GM19395 (cell line): ENCODE measurements at regions not wholly inside any gene's neighbourhood (a gene's known extent, or its start where the extent isn't known, plus 50 kb on each side); places are given as distances from the start of the nearest gene placed in this dataset.

Experiments
- ATAC-seq: cut with Tn5 transposase; IDR thresholded peaks from one replicate; pipeline ENCODE4 v1.9.1; 2021; ENCODE audit warnings: mild to moderate bottlenecking, moderate library complexity; ENCODE audit not compliant: unreplicated experiment

DNA sequence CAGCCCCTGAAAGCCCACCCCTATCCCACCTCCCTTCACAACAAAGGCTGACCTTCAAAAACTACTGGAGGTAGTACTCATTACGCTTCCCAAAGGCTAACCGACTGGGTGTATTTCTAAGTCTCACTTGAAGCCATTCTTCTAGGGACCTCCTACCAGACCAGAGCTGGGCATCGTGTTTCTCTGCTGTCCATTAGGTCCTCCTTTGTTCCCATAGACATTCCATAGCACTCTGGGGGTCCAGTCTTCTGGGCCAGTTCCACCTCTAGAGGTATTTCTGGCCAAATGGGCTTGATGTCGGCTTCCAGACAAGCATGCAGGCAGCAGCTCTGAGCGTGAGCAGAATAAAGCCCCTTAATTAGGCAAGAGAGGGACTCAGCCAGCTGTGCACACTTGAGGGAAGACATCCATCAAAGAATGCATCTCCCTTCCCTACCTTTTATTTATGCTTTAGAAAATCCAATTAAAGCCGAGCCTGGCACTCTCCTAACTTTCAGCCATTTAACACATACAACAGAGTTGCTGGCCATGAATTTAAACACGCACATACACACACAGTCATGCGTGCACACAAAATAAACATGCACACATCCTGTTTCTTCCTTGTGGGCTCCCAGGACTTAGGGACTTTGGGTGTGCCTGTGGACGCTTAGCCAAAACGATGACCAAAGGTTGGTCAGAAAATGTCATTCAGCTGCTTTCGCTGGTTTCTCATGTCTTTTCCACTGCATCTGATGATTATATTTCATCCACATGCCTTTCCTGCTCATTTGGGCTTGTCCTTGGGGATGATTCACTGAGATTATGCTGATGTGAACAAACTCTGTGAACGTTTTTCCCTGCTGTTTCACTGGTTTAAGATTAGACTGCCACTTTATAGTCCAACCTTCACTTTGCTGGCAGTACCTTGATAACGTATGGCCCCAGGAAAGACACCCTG is 362.0 kb upstream of the NFE2L3 start:
- ATAC-seq, result no peak

DNA sequence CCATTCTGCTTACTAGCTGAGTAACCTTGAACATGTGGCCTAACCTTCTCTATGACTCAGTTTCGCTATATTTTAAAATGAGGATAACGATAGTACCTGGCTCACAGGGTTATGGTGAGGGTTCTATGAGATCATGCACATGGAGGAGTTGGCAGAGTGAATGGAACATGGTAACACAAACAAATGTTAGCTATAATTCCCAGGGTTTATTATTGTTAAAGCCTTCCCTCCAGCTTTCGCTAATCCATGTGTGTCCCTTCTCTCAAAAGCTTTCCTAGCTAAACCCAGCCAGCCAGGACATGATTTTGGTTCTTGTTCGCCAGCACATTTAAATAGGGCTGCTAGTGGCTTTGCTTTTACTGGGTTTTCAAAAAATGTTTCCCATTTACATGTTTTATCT is 361.0 kb upstream of the NFE2L3 start:
- no peak for ATAC-seq

DNA sequence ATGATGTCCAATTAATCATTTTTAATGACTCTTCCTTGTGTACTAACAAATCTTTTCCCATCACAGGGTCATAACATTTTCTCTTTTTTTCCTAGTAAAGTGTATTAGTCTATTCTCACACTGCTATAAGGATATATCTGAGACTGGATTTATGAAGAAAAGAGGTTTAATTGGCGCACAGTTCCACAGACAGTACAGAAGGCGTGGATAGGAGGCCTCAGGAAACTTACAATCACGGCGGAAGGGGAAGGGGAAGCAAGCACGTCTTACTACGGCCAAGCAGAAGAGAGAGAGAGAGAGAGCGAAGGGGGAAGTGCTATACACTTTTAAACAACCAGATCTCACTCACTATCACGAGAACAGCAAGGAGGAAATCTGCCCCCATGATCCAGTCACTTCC is 359.4 kb upstream of the NFE2L3 start:
- ATAC-seq, result no peak

DNA sequence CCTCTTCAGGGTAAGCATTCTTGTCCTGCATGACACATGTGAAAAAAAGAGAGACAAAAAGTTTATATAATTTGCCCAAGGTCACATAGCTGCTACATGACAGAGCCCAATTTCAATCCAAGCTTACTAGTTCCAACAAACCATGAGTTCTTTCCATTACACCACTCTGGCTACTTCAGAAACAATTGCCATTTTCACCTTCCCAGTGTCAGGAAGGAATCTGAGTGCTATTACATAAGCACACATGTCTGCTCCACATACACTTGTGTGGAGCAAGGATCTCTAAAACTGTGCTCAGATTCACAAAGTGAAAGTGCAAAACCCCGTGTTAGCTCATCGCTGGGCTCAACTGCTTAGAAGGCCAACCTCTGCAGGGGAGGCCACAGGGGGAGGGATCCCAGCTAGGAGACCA is 356.2 kb upstream of the NFE2L3 start:
- ATAC-seq, result no peak

DNA sequence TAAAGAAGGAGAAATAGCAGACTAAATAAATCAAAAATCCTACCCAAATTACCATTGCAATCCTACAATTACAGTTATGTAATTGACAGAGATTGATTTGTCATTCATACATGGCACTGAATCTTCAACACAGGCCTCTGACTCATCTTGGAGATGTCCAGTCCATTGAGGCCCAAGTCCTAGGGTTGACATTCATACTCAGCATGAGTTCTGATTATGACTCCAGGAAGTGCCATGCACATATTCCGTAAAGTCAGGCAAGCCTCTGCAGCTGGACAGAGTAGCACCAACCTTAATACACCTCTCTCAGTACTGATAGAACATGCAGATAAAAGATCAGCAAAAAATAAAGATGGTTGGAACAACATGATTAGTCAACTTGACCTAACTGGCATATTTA is 353.7 kb upstream of the NFE2L3 start:
- no peak for ATAC-seq

DNA sequence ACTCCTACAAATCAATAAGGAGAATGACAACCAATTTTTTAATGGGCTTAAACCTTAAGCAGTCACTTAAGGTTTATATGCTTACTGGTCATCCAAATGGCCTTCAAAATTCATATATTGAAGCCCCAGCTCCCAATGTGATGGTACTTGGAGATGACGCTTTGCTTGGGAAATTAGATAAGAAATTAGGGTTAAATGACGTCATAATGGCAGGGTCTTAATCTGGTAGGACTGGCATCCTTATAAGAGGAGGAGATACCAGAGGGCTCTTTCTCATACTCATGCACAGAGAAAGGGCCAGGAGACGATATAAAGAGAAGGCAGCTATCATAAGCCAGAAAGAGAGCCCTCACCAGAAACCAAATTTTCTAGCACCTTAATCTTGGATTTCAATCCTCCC is 350.8 kb upstream of the NFE2L3 start:
- no peak for ATAC-seq

DNA sequence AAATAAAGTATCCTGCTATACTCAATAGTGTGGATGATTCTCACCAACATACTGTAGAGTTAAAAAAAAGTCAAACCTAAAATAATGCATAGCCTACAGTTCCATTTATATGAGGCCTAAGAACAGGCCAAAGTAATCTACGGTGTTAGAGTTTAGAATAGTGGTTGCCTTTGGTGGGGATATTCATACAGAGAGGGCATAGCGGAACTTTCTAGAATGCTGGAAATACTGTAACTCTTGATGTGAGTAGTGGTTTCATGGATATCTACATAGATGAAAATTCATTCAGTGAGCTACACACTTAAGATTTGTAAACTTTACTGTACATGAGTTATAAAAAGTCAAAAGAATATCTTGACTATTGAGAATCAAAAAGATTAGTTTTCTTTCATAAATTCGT is 349.9 kb upstream of the NFE2L3 start:
- ATAC-seq, result no peak

DNA sequence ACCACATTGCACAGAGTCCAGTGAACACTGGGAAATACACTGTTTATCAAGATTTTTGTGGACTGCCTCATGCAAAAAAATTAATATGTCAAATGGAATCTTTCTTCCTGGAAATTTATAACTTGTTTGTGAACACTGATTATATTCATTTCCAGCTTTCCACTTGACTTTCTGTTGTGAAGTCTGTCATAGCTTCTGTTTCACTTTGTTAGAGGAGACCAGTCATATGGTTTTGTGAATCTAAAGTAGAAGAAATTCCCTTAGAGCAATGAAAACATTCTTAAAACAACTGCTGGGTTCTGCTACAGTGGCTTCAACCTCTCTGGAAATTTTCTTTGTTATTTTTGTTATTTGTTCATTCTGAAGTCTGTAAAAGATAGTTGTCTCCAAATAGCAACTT is 349.5 kb upstream of the NFE2L3 start:
- no peak for ATAC-seq

DNA sequence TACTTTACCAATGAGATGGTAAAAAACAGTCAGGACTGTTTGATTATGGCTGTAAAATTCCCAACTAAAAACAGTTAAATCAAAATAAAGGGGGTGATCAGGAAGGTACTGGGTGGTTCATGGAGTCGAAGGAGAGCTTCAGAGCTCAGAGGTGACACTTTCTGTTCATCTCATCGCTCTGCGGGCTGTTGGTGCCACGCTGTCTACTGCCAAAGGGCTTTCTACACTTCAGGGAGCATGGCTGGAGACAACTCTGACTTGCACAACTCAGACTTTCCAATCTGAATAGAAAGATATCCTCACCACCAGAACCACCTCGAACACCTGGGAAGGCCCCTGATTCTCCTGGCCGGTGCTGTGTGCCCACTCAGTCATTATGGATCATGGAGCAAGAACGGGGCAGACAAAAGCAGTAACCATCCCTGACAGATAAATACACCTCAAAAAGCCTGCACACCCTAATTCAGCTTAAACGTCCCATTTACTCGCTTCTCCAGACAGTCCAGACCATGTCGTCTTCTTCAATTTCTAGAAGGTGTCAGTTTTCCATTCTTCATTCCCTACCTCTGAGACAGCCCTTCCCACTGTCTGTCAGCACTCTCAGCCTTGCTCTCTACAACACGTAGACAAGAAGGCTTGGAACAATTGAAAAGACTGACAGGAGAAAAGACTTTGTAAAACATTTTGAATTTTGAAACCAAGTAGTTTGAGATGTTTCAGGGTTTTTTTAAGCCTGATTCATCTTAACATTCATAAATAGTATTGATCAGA is 348.7 kb upstream of the NFE2L3 start:
- no peak for ATAC-seq

DNA sequence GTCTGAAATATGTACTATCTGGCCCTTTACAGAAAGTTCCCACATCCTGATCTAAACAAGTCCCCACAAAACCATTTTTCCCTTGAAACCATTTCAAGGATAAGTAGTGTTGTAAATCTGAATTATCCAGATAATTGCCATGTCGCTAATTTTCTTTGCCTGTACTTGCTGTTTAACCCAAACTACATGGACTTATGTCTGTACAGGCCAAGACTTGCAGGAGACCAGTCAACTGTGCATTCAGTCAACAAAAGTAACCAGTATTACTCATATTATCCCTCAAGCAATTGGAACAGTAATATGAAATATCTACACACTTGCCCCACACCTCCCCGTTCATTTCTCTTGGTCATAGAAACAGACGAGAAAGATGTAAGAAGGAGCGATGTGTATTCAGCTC is 347.8 kb upstream of the NFE2L3 start:
- no peak for ATAC-seq

DNA sequence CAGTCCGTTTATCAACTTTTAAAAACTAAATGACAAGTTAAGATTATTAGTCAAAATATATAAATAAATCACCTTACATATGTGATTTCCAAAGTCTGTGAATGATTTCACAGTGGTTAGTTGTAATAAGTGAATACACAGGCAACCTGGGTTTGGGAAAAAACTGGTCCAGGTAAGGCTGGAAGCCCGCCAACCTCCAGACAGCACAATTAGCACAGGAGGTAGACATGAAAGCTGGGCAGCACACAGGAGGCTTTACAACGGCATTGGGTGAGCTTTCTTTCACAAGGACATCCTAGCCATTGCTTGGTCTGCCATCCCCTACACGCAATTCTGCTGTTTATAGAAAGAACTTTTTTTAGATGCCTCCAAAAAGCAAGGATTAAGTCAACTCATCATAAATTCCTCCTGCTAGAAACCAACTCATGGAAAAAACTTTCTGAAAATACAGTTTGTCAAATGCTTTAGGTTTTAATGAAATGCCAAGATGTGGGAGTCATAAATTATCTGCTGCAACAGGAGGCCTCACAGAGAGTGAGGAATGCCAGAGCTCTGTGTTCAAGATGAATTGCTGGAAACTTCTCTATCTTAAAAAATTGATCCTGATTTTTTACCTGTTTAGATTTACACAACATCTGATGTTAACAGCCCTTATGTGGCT is 346.8 kb upstream of the NFE2L3 start:
- ATAC-seq, result no peak

DNA sequence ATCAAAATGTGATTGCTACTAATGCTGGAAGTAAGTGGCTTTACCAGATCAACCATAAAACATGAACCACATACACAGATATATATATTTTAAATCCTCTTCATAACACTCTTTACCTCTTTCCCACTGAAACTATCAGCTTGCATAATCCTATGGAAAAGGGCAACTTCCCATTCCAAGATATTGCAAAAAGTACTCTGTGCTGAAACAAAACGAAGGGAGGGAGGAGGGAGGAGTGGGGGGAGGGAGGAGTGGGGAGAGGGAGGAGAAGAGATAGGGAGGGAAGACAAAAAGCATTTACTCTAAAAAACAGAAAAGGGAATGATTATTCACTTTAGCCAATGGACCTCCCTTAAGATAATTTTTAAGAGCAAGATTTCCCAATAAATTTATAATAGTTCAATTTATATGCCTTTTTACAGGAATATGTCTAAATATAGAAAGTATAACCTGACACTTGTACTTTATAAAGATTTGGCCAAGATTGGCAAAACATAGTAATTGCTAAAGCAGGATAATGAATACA is 344.8 kb upstream of the NFE2L3 start:
- no peak for ATAC-seq

DNA sequence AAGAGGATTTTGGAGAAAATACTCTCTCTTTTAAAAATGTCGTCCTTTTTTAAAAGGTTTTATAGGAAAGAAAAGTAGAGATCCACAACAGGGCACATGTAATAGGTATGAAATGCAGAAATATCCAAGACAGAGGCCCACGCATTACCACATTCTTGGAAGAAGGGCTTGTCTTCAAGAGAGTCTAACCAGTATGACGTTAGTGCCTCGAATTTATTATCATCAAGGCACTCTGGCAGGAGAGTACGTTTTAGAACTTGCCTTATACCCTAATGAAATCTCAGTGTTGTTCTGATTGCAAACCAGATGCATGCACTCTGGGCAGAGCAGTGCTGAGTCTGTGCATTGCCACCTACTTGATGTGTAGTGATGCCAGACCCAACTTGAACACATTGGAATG is 342.6 kb upstream of the NFE2L3 start:
- ATAC-seq, result no peak

DNA sequence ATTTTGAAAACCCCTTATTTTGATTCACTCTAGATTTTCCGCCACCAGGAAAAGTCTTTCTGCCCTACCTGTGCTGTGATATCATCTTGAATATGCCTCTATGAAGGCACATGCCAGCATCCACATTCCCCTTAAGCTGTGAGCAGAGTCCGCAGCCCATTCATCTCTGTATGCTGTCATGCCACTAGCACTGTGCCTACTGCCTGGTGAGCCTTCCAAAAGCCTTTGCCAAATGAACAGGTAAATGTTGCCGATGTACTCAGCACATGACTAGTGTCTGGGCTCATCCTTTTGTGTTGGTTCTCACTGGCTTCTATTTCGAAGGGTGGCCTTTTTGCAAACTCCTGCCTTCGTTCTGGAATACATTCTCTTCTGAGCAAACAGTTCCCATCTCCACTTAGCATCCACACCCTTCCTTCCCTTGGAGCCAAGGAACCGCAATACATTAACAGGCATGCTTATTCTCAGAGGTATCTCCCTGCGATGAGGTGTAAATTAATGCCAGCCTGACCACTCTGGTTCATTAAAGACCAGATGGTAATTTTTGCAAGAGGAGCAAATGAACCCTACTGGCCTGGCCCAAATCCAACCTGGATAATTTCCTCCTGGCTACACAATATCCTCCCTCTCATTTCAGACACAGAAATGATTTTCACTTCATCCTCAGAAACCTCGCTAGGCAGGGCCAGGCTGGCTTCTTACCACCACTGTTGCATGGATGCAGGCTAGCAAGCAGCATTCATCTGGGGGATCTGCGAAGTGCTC is 339.7 kb upstream of the NFE2L3 start:
- ATAC-seq, result no peak

DNA sequence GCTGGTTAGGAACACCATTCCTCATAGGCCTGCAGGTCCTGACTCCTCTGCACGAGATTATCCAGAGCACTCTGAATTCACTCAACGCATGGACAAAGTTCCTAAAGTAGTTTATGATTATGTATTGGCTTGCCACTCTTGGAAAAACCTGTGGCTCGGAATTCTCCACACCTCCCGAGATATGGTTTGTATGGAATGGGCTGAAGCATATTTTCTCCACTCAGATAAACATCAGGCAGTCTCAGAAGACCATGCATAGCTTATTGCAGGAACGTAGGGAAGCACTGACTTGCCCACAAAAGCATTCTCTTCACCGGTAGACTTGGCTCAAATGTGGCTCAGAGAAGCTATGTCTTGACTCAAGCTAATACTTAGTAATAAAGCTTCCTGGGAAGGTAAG is 338.6 kb upstream of the NFE2L3 start:
- no peak for ATAC-seq

DNA sequence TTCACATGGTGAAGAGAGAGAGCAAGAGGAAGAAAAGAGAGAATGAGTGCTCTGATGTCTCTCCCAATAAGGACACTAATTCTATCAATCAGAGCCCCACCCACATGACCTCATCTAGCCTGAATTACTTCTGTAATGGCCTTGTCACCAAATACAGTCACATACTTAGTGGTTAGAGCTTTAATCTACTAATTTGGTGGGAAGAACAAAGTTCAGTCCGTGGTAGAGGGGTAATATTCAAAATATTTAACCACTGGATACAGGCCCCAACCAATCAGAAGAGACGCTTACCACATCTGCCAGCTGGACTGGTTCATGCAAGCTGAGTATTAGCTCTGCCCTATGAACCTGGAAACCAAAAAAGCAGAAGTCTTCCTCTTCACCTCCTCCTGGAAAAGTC is 336.3 kb upstream of the NFE2L3 start:
- ATAC-seq, result no peak

DNA sequence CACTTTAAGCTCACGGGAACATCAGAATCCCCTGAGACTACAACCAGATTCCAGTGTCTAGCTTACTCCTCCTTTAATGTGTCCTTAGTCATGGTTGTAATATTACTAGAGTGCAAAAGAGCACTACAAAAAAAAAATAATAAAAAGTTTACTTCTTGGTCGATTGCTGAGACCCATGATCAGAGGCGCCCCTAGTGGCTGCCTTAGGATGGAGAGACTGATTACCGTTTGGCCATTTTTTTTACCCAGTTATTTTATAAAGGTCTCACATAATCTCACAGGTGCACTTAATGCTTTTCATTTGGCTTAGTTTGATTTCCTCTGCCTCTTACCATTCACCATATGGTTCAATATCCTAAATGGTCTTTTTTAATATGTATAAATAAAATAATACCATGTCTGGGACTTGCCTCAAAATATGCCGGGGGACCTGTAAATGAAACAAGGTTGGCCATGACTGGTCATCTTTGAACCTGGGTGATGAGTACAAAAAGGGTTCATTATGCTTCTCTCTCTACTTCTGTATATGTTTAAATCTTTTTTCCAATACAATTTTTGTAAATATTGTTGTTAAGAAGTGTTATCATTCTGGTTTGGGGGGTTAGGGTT is 331.5 kb upstream of the NFE2L3 start:
- ATAC-seq, result no peak

DNA sequence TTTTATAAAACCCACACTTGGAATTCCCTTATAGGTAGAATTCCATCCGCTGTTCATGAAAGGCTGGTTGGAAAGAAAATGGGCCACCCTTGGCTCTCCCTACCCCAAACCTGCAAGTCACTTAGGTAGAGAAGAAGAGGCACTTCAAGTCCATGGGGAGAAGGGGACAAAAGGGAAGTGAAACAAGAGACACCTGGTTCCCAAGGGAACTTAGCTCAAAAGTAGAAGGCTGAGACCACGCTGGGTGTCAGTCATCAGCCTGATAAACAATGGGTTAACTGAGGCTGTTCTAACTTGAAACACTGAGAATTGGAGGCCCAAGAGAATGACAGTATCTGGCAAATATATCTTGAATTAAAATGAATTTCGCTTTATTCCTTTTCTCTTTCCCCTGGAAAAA is 330.8 kb upstream of the NFE2L3 start:
- ATAC-seq, result no peak

DNA sequence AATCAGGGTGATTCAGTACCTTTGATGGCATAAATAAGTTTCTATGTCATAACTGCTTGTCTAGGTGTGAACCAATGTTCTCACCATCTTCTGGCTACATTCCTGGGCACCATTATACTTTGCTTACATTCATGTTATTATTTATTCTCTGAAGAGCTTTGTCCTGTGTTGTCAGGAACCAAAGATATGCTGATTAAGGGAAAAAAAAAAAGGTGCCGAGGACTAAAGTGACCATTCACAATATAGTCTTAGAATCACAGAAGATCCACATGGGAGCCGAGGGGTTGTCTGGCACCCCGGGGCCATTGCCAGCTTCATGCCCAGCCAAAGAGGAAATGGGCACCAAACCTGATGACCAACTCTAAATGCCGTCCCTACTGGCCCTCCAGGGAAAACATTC is 329.2 kb upstream of the NFE2L3 start:
- ATAC-seq, result no peak

DNA sequence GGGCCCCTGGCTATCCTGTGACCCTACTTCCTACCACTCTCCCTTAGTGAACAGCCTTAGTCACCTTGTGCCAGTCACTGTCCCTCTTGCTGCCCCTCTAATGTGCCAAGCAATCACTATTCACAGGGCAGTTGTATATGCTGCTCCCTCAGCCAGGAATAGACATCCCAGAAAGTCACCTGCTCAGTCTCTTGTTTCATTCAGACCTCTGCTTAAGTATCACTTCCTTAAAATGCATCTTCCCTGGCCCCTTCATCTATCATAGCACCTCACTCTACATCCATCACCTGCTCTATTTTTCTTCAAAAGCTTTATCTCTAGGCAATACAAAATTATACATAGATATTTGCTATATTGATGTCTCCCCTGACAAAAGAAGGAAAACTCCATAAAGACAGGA is 328.4 kb upstream of the NFE2L3 start:
- ATAC-seq, result peak; percentile 62
